ENCODE measurements at regions not wholly inside any gene's neighbourhood (a gene's known extent, or its start where the extent isn't known, plus 50 kb on each side); places are given as distances from the start of the nearest gene placed in this dataset.

GRCh38 chr5:116787570-116787969 is 212.9 kb upstream of the SEMA6A start:
- Histone ChIP-seq H3K9ac (ENCODE audit: low read length) (no peak overlapping the region), H4K20me1 (ENCODE audit: insufficient read depth) (no peaks in the 10 kb centered on the region), H3K4me2 (ENCODE audit: low read length) (no peak overlapping the region), H3K4me3 (ENCODE audit: low read length) (no peak overlapping the region), H2AFZ (ENCODE audit: low read depth, low read length) (no peak overlapping the region), H3K9me3 (ENCODE audit: low read length) (peaks cover 3% of the 10 kb centered on the region), H3K27me3 (ENCODE audit: insufficient read depth, low read depth, low read length) (no peaks in the 10 kb centered on the region), H3K27ac (ENCODE audit: low read length) (no peak overlapping the region), H3K9me2 (ENCODE audit: insufficient read depth, low read length) (no peaks in the 10 kb centered on the region), H3K79me2 (replicated peaks; ENCODE audit: insufficient read depth, low read length) (no peaks in the 10 kb centered on the region), H3K36me3 (ENCODE audit: insufficient read depth, low read length) (no peaks in the 10 kb centered on the region), H3F3A (ENCODE audit: insufficient read depth, low read length, poor library complexity, severe bottlenecking) (no peaks in the 10 kb centered on the region)
- TF ChIP-seq TAF1 (IDR thresholded peaks at IDR 0.05; ENCODE audit: low read depth) (no peak), RAD21 (conservative IDR thresholded peaks at IDR 0.05) (no peak), EP300 (conservative IDR thresholded peaks at IDR 0.05; ENCODE audit: poor library complexity, severe bottlenecking) (no peak), EZH2 (IDR thresholded peaks at IDR 0.05; ENCODE audit: borderline replicate concordance, insufficient read depth, low read length, poor library complexity, severe bottlenecking) (no peak), CTCF (IDR thresholded peaks at IDR 0.05; ENCODE audit: poor library complexity, severe bottlenecking) (no peak)

- no peak overlapping the region for H2AFZ ChIP-seq (ENCODE audit: low read depth, low read length)
- no peaks in the 10 kb centered on the region for H3K36me3 ChIP-seq (ENCODE audit: insufficient read depth, low read length)
- H3F3A ChIP-seq (ENCODE audit: insufficient read depth, low read length, poor library complexity, severe bottlenecking) = no peaks in the 10 kb centered on the region
- H3K9me3 ChIP-seq (ENCODE audit: low read length) = peaks cover 2% of the 10 kb centered on the region
- no peaks in the 10 kb centered on the region for H3K9me2 ChIP-seq (ENCODE audit: insufficient read depth, low read length)
- TF ChIP-seq EZH2 (IDR thresholded peaks at IDR 0.05; ENCODE audit: borderline replicate concordance, insufficient read depth, low read length, poor library complexity, severe bottlenecking) (no peak), REST (IDR thresholded peaks at IDR 0.05; ENCODE audit: borderline replicate concordance) (no peak)
- no peak overlapping the region for H3K4me2 ChIP-seq (ENCODE audit: low read length)
- H3K27ac ChIP-seq (ENCODE audit: low read length) = no peak overlapping the region
- H3K9ac ChIP-seq (ENCODE audit: low read length) = no peak overlapping the region
- H3K27me3 ChIP-seq (ENCODE audit: insufficient read depth, low read depth, low read length) = no peaks in the 10 kb centered on the region
- no peaks in the 10 kb centered on the region for H3K79me2 ChIP-seq (replicated peaks; ENCODE audit: insufficient read depth, low read length)
- no peaks in the 10 kb centered on the region for H4K20me1 ChIP-seq (ENCODE audit: insufficient read depth)
- no peak overlapping the region for H3K4me3 ChIP-seq (ENCODE audit: low read length)
These were observed 210.5 kb upstream of the SEMA6A start for GRCh38 chr5:116785106-116785505.

GRCh38 chr5:116779846-116780245 is 205.2 kb upstream of the SEMA6A start:
- H3K9ac ChIP-seq (ENCODE audit: low read length) = no peak overlapping the region
- H3K9me2 ChIP-seq (ENCODE audit: insufficient read depth, low read length) = no peaks in the 10 kb centered on the region
- H3K4me2 ChIP-seq (ENCODE audit: low read length) = no peak overlapping the region
- TF ChIP-seq SMC3 (conservative IDR thresholded peaks at IDR 0.05; ENCODE audit: poor library complexity) = no peak
- TF ChIP-seq TAF1 (IDR thresholded peaks at IDR 0.05; ENCODE audit: low read depth) = no peak
- no peak for TF ChIP-seq RAD21 (conservative IDR thresholded peaks at IDR 0.05)
- no peak for TF ChIP-seq POLR2AphosphoS5 (IDR thresholded peaks at IDR 0.05)
- TF ChIP-seq EP300 (conservative IDR thresholded peaks at IDR 0.05; ENCODE audit: poor library complexity, severe bottlenecking) = no peak
- TF ChIP-seq CTCF (IDR thresholded peaks at IDR 0.05; ENCODE audit: poor library complexity, severe bottlenecking) = no peak
- TF ChIP-seq REST (IDR thresholded peaks at IDR 0.05; ENCODE audit: borderline replicate concordance) = no peak
- TF ChIP-seq EZH2 (IDR thresholded peaks at IDR 0.05; ENCODE audit: borderline replicate concordance, insufficient read depth, low read length, poor library complexity, severe bottlenecking) = no peak
- no peak for TF ChIP-seq MXI1 (conservative IDR thresholded peaks at IDR 0.05; ENCODE audit: poor library complexity, severe bottlenecking)
- H4K20me1 ChIP-seq (ENCODE audit: insufficient read depth) = no peaks in the 10 kb centered on the region
- H3K9me3 ChIP-seq (ENCODE audit: low read length) = no peaks in the 10 kb centered on the region
- no peaks in the 10 kb centered on the region for H3K36me3 ChIP-seq (ENCODE audit: insufficient read depth, low read length)
- no peak overlapping the region for H3K4me3 ChIP-seq (ENCODE audit: low read length)
- no peaks in the 10 kb centered on the region for H3K27me3 ChIP-seq (ENCODE audit: insufficient read depth, low read depth, low read length)
- no peak overlapping the region for H2AFZ ChIP-seq (ENCODE audit: low read depth, low read length)
- H3K79me2 ChIP-seq (replicated peaks; ENCODE audit: insufficient read depth, low read length) = no peaks in the 10 kb centered on the region
- H3K27ac ChIP-seq (ENCODE audit: low read length) = no peak overlapping the region
- no peaks in the 10 kb centered on the region for H3F3A ChIP-seq (ENCODE audit: insufficient read depth, low read length, poor library complexity, severe bottlenecking)
